HCT116 (cell line): ENCODE measurements at regions not wholly inside any gene's neighbourhood (a gene's known extent, or its start where the extent isn't known, plus 50 kb on each side); places are given as distances from the start of the nearest gene placed in this dataset.
"Not testable (repeated sequence)": the region's sequence is repeated elsewhere in the genome, so short reads cannot be mapped to it uniquely, and the experiment has no call there.

Source experiments
- ATAC-seq: fragments of 200-7000 bp; cut with Tn5 transposase; 2 replicates; pipeline ENCODE4 v1.9.1; 2020; ENCODE audit warnings: mild to moderate bottlenecking, moderate library complexity
- BruUV-seq: library from RNA; stranded (reverse); fragments of 400-500 nt; replicated peaks from 2 replicates; lab custom pipeline; 2021; lab: Mats Ljungman, UMichigan
- CTCF ChIA-PET: fragments of 300-600 bp; sonication (Branson Sonifier 250); formaldehyde crosslinking; loops from one replicate; lab custom pipeline; 2021; ENCODE audit warnings: antibody characterized with exemption; lab: Charles Lee
- POLR2A ChIA-PET: fragments of 300-600, 350-600 bp; sonication (Branson Sonifier 250); formaldehyde crosslinking; loops from one replicate; lab custom pipeline; 2021; ENCODE audit warnings: antibody characterized with exemption; lab: Charles Lee
- RAD21 ChIA-PET, 2 experiments: fragments of 300-600 bp; sonication (Branson Sonifier 250); formaldehyde crosslinking; loops; one replicate each; lab custom pipeline; 2023; ENCODE audit warnings: low total read pairs in 2 of 2; ENCODE audit not compliant: uncharacterized antibody in 2 of 2, unreplicated experiment in 2 of 2, low non-redundant PET in 1 of 2; lab: Charles Lee
- DNase-seq: peaks from one replicate; pipeline ENCODE4 v3.0.0-alpha.2; 2010; ENCODE audit warnings: low read depth, low spot score
- H2AFZ ChIP-seq: fragments of 200-600 bp; shearing (Covaris generic), sonication (generic); 2 replicates; pipeline ENCODE4 v1.6.1; 2017; ENCODE audit warnings: low read depth, mixed run types, mixed read lengths, antibody characterized with exemption, low read length; ENCODE audit not compliant: poor library complexity, severe bottlenecking
- H3K27ac ChIP-seq: 2 replicates; pipeline ENCODE4 v1.5.1; 2012; ENCODE audit warnings: low read depth, low read length
- H3K27me3 ChIP-seq: fragments of 200-600 bp; sonication (generic); 2 replicates; pipeline ENCODE4 v1.6.1; 2016; ENCODE audit warnings: mixed run types, low read length, mixed read lengths; ENCODE audit not compliant: insufficient read depth
- H3K36me3 ChIP-seq, 2 experiments: fragments of 200-500 bp in 1 of 2; fragments of 200-600 bp in 1 of 2; sonication (Bioruptor generic) in 1 of 2; sonication (generic) in 1 of 2; 2 replicates each; pipeline versions ENCODE4 v1.5.1 to v1.6.1; 2014 to 2016; ENCODE audit warnings: low read length in 2 of 2, inconsistent platforms in 1 of 2, mixed read lengths in 1 of 2, mixed run types in 1 of 2; ENCODE audit not compliant: insufficient read depth in 2 of 2, control insufficient read depth in 1 of 2
- H3K4me1 ChIP-seq, 2 experiments: fragments of 200-600 bp in 1 of 2; sonication (generic) in 1 of 2; 2 replicates each; pipeline versions ENCODE4 v1.5.1 to v1.6.1; 2012 to 2017; ENCODE audit warnings: low read length in 2 of 2, inconsistent platforms in 1 of 2, mild to moderate bottlenecking in 1 of 2, mixed read lengths in 1 of 2, mixed run types in 1 of 2, moderate library complexity in 1 of 2; ENCODE audit not compliant: insufficient read depth in 2 of 2, control insufficient read depth in 1 of 2
- H3K4me2 ChIP-seq: fragments of 200-600 bp; sonication (generic); 2 replicates; pipeline ENCODE4 v1.6.1; 2017; ENCODE audit warnings: mixed run types, low read length, mixed read lengths
- H3K4me3 ChIP-seq, 2 experiments: fragments of 200-600 bp in 1 of 2; sonication (generic) in 1 of 2; replicated peaks in 1 of 2; 2 replicates each; pipeline ENCODE4 v1.5.1; 2011 to 2016; ENCODE audit warnings: low read length in 2 of 2, control low read depth in 1 of 2, low read depth in 1 of 2, mild to moderate bottlenecking in 1 of 2, mixed read lengths in 1 of 2, mixed run types in 1 of 2
- H3K79me2 ChIP-seq: fragments of 200-600 bp; sonication (generic); 2 replicates; pipeline ENCODE4 v1.6.1; 2017; ENCODE audit warnings: mild to moderate bottlenecking, mixed run types, low read length, moderate library complexity, mixed read lengths; ENCODE audit not compliant: insufficient read depth
- H3K9ac ChIP-seq: fragments of 200-600 bp; sonication (generic); 2 replicates; pipeline ENCODE4 v1.6.1; 2016; ENCODE audit warnings: low read length, mixed read lengths
- H3K9me2 ChIP-seq: fragments of 200-600 bp; sonication (generic), shearing (Covaris generic); 2 replicates; pipeline ENCODE4 v1.6.1; 2017; ENCODE audit warnings: mixed run types, mild to moderate bottlenecking, moderate library complexity; ENCODE audit not compliant: insufficient read depth
- H3K9me3 ChIP-seq, 2 experiments: fragments of 200-500 bp in 1 of 2; fragments of 200-600 bp in 1 of 2; sonication (Bioruptor generic) in 1 of 2; sonication (generic) in 1 of 2; 2 replicates each; pipeline ENCODE4 v1.6.1; 2014 to 2017; ENCODE audit warnings: low read length in 2 of 2, mixed read lengths in 2 of 2, inconsistent platforms in 1 of 2, low read depth in 1 of 2, mild to moderate bottlenecking in 1 of 2, mixed run types in 1 of 2, moderate library complexity in 1 of 2; ENCODE audit not compliant: control insufficient read depth in 1 of 2, insufficient read depth in 1 of 2
- H4K20me1 ChIP-seq: fragments of 200-600 bp; sonication (generic), shearing (Covaris generic); 2 replicates; pipeline ENCODE4 v1.6.1; 2017; ENCODE audit warnings: mixed run types, mild to moderate bottlenecking, moderate library complexity; ENCODE audit not compliant: insufficient read depth
- intact Hi-C: fragments of 100-400 bp; cut with micrococcal nuclease; formaldehyde crosslinking; loops from 2 replicates; pipeline ENCODE4 v1.10.0; 2022
- TF ChIP-seq, protein P1 (sequence below): IDR thresholded peaks from 2 replicates; pipeline ENCODE4 v1.6.1; 2012; ENCODE audit warnings: low read depth

DNA sequence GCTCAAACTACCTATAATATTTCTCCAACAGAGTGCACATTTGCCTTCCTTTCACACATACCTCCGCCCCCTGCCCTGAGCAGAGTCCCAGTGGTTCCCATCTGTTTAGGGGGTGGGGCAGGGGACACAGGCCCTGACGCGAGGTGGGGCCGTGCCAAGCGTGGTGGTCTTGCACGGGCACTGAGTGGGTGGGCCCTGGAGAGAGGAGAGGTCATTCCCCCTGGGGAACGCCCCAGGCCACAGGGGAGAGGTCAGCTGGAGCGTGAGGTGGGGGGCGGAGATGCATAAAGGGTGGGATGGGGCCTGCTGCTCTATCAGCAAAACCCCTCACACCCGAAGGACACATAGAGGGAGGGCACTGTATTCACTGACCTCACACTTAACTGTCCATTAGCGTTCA lies 441.9 kb downstream of the TMEM121 start:
- Histone ChIP-seq H3K36me3 (no peaks in the 10 kb centered on the region), H3K4me3 (no peak overlapping the region), H3K9me3 (no peaks in the 10 kb centered on the region), H3K4me2 (no peak overlapping the region), H3K9ac (no peak overlapping the region), H3K4me1 (no peaks in the 10 kb centered on the region), H3K79me2 (no peaks in the 10 kb centered on the region), H3K27me3 (no peaks in the 10 kb centered on the region), H3K27ac (no peak overlapping the region), H4K20me1 (no peaks in the 10 kb centered on the region), H2AFZ (no peak overlapping the region), H3K9me2 (no peaks in the 10 kb centered on the region)
- ATAC-seq, result no peak
- intact Hi-C loops, result no loop called here
- BruUV-seq, result no TSS peak
- TF ChIP-seq, protein P1, sequence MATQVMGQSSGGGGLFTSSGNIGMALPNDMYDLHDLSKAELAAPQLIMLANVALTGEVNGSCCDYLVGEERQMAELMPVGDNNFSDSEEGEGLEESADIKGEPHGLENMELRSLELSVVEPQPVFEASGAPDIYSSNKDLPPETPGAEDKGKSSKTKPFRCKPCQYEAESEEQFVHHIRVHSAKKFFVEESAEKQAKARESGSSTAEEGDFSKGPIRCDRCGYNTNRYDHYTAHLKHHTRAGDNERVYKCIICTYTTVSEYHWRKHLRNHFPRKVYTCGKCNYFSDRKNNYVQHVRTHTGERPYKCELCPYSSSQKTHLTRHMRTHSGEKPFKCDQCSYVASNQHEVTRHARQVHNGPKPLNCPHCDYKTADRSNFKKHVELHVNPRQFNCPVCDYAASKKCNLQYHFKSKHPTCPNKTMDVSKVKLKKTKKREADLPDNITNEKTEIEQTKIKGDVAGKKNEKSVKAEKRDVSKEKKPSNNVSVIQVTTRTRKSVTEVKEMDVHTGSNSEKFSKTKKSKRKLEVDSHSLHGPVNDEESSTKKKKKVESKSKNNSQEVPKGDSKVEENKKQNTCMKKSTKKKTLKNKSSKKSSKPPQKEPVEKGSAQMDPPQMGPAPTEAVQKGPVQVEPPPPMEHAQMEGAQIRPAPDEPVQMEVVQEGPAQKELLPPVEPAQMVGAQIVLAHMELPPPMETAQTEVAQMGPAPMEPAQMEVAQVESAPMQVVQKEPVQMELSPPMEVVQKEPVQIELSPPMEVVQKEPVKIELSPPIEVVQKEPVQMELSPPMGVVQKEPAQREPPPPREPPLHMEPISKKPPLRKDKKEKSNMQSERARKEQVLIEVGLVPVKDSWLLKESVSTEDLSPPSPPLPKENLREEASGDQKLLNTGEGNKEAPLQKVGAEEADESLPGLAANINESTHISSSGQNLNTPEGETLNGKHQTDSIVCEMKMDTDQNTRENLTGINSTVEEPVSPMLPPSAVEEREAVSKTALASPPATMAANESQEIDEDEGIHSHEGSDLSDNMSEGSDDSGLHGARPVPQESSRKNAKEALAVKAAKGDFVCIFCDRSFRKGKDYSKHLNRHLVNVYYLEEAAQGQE, result no peak
- ChIA-PET POLR2A (no interaction called here), RAD21 (no interaction called here), CTCF (no interaction called here)
- no peak for DNase-seq

DNA sequence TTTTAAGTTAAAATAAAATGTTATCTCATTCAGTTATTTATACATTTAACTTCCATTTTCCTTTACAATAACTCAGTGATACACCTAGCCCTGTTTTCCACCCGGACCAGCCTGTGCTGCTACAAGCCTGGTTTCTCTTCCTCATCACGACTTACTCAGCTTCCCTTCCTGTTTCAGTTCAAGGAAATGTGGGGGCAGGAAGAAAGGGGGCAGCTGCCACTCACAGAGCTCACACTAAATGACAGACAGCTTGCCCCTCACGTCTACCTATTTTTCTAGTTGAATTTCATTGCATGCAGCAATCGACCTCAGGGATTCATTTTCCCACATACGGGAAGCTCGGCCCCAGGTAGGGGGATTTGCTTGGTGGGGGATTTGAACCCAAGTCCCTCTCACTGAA lies 442.6 kb downstream of the TMEM121 start:
- H3K36me3 ChIP-seq, H3K27me3 ChIP-seq, H2AFZ ChIP-seq, BruUV-seq, H3K27ac ChIP-seq, H3K9me2 ChIP-seq, DNase-seq, H3K9me3 ChIP-seq, intact Hi-C loops, RAD21 ChIA-PET, H4K20me1 ChIP-seq, H3K4me3 ChIP-seq, POLR2A ChIA-PET, H3K9ac ChIP-seq, H3K4me2 ChIP-seq, CTCF ChIA-PET, ATAC-seq, H3K4me1 ChIP-seq, H3K79me2 ChIP-seq: not testable (repeated sequence)

DNA sequence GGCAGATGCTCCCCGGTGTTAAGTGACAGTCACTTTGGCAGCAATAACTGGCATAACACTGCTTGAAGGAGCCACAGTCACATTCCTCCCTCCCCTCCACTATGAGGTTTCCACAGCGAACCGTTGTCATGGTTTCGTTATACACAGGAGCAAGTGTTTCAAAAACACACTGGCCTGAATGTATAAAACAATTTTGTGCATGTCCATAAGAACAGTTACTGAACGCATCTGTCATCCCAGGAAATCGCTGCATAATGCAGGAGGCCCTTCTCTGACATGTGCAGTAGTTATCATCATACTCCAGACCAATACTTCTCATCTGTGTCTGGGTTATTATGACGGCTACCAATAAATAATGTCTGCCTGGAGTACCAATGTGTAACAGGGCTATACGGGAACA lies 444.4 kb downstream of the TMEM121 start:
- H3K4me1 ChIP-seq, RAD21 ChIA-PET, H3K27me3 ChIP-seq, H2AFZ ChIP-seq, H4K20me1 ChIP-seq, H3K27ac ChIP-seq, ATAC-seq, H3K9ac ChIP-seq, H3K4me3 ChIP-seq, CTCF ChIA-PET, intact Hi-C loops, H3K9me3 ChIP-seq, H3K9me2 ChIP-seq, POLR2A ChIA-PET, H3K4me2 ChIP-seq, H3K36me3 ChIP-seq, DNase-seq, H3K79me2 ChIP-seq, BruUV-seq: not testable (repeated sequence)
